ENCODE measurements at regions not wholly inside any gene's neighbourhood (a gene's known extent, or its start where the extent isn't known, plus 50 kb on each side); places are given as distances from the start of the nearest gene placed in this dataset.

DNA sequence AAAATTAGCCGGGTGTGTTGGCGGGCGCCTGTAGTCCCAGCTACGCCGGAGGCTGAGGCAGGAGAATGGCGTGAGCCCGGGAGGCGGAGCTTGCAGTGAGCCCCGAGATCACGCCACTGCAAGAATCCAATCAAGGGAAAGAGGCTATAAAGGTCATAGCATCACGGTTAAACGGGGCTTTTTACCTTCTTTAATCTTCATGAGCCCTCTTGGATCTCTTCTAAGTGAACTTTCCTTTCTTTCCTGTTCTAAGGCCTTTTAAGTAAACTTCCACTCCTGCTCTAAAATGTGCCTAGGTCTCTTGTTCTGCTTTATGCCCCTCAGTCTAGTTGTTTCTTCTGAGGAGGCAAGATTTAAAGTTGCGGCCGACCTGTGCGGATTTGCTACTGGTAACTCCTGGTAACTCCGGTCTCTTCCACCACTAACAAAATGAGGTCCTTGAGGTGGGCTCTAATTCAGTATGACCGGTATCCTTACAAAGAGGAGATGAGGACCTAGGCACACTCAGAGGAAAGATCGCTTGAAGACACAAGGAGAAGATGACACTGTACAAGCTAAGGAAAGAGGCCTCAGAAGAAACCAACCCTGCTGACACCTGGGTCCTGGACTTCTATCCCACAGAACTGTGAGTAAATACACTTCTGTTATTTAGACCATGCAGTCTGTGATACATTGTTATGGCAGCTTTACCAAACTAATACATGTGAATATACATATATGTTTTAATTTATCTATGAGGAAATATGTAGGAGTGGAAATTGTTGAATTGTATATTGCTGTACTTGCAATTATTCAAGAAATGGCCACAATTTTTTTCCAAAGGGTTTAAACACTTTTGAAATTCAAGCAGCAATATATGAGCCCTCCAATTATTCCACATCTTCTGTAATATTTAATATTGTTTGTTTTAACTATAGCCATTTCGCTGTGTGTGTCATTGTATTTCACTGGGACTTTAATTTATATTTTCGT, 331.5 kb upstream of the CNTNAP2 start (continued):
- TF ChIP-seq ZBTB17 (CRISPR knock-in tag; IDR thresholded peaks at IDR 0.05) (no peak), NFYB (IDR thresholded peaks at IDR 0.05; ENCODE audit: extremely low read depth, insufficient read length) (peak; percentile 83), SUPT5H (IDR thresholded peaks at IDR 0.05) (peak; percentile 93), CCAR2 (IDR thresholded peaks at IDR 0.05; ENCODE audit: low read depth, low read length) (no peak), ILK (tag; IDR thresholded peaks at IDR 0.05; ENCODE audit: borderline replicate concordance, low read depth) (no peak), YY1 (IDR thresholded peaks at IDR 0.05; ENCODE audit: borderline replicate concordance in 1 of 3, control insufficient read depth in 1 of 3, extremely low read depth in 1 of 3, insufficient read depth in 3 of 3, insufficient read length in 1 of 3, insufficient replicate concordance in 2 of 3, low read depth in 1 of 3, low read length in 2 of 3) (peak in 1 of 3 experiments; percentile 38), ESRRB (CRISPR knock-in tag; IDR thresholded peaks at IDR 0.05; ENCODE audit: borderline replicate concordance) (no peak), EWSR1 (IDR thresholded peaks at IDR 0.05; ENCODE audit: borderline replicate concordance, low read depth, partially characterized antibody) (no peak), CC2D1A (IDR thresholded peaks at IDR 0.05) (no peak), ETV1 (tag; conservative IDR thresholded peaks at IDR 0.05; ENCODE audit: low read depth) (no peak), SNIP1 (IDR thresholded peaks at IDR 0.05; ENCODE audit: low read depth) (no peak), MYC (IDR thresholded peaks at IDR 0.05; ENCODE audit: low read depth, low read length) (0 out of 2 replicates have a peak, but pooled peaks have one; percentile 11), MYC (CRISPR knock-in tag; IDR thresholded peaks at IDR 0.05; ENCODE audit: borderline replicate concordance, low read depth) (no peak), KAT2B (IDR thresholded peaks at IDR 0.05; ENCODE audit: low read depth, low read length) (no peak)
- TF ChIP-seq, protein P1, sequence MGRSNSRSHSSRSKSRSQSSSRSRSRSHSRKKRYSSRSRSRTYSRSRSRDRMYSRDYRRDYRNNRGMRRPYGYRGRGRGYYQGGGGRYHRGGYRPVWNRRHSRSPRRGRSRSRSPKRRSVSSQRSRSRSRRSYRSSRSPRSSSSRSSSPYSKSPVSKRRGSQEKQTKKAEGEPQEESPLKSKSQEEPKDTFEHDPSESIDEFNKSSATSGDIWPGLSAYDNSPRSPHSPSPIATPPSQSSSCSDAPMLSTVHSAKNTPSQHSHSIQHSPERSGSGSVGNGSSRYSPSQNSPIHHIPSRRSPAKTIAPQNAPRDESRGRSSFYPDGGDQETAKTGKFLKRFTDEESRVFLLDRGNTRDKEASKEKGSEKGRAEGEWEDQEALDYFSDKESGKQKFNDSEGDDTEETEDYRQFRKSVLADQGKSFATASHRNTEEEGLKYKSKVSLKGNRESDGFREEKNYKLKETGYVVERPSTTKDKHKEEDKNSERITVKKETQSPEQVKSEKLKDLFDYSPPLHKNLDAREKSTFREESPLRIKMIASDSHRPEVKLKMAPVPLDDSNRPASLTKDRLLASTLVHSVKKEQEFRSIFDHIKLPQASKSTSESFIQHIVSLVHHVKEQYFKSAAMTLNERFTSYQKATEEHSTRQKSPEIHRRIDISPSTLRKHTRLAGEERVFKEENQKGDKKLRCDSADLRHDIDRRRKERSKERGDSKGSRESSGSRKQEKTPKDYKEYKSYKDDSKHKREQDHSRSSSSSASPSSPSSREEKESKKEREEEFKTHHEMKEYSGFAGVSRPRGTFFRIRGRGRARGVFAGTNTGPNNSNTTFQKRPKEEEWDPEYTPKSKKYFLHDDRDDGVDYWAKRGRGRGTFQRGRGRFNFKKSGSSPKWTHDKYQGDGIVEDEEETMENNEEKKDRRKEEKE (IDR thresholded peaks at IDR 0.05; ENCODE audit: borderline replicate concordance in 1 of 2, control insufficient read depth in 1 of 2, low read depth in 2 of 2, low read length in 1 of 2): 0 out of 4 replicates have a peak, but pooled peaks of 1 of the 2 experiments have one; percentile 15
- TF ChIP-seq, protein P2, sequence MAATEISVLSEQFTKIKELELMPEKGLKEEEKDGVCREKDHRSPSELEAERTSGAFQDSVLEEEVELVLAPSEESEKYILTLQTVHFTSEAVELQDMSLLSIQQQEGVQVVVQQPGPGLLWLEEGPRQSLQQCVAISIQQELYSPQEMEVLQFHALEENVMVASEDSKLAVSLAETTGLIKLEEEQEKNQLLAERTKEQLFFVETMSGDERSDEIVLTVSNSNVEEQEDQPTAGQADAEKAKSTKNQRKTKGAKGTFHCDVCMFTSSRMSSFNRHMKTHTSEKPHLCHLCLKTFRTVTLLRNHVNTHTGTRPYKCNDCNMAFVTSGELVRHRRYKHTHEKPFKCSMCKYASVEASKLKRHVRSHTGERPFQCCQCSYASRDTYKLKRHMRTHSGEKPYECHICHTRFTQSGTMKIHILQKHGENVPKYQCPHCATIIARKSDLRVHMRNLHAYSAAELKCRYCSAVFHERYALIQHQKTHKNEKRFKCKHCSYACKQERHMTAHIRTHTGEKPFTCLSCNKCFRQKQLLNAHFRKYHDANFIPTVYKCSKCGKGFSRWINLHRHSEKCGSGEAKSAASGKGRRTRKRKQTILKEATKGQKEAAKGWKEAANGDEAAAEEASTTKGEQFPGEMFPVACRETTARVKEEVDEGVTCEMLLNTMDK (IDR thresholded peaks at IDR 0.05; ENCODE audit: borderline replicate concordance, insufficient read depth, low read depth, low read length, poor library complexity, severe bottlenecking): no peak
- TF ChIP-seq, protein P3, sequence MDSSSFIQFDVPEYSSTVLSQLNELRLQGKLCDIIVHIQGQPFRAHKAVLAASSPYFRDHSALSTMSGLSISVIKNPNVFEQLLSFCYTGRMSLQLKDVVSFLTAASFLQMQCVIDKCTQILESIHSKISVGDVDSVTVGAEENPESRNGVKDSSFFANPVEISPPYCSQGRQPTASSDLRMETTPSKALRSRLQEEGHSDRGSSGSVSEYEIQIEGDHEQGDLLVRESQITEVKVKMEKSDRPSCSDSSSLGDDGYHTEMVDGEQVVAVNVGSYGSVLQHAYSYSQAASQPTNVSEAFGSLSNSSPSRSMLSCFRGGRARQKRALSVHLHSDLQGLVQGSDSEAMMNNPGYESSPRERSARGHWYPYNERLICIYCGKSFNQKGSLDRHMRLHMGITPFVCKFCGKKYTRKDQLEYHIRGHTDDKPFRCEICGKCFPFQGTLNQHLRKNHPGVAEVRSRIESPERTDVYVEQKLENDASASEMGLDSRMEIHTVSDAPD (CRISPR knock-in tag; IDR thresholded peaks at IDR 0.05): no peak
- TF ChIP-seq, protein P4, sequence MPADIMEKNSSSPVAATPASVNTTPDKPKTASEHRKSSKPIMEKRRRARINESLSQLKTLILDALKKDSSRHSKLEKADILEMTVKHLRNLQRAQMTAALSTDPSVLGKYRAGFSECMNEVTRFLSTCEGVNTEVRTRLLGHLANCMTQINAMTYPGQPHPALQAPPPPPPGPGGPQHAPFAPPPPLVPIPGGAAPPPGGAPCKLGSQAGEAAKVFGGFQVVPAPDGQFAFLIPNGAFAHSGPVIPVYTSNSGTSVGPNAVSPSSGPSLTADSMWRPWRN (IDR thresholded peaks at IDR 0.05; ENCODE audit: low read depth): no peak

All from K562 (cell line).